ENCODE measurements at regions not wholly inside any gene's neighbourhood (a gene's known extent, or its start where the extent isn't known, plus 50 kb on each side); places are given as distances from the start of the nearest gene placed in this dataset.

DNA sequence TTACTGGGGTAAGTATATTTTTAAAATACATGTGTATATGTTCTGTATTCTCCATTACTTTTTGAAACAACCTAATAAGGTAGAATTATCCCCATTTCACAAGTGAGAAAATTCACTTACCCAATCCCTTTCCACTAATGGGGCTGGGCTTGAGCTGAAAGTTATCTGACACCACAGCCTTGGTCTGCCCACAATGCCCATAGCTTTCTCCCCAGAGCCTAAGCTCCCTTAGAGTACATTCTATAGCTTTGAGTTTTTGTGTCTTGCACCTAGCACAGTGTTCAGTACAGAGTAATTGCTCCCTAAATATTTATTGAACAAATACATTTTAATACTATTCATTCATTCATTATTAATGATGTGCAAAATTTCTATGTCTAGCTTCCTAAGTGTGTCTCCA lies 152.7 kb upstream of the RUNX1 start:
- TF ChIP-seq, protein P1, sequence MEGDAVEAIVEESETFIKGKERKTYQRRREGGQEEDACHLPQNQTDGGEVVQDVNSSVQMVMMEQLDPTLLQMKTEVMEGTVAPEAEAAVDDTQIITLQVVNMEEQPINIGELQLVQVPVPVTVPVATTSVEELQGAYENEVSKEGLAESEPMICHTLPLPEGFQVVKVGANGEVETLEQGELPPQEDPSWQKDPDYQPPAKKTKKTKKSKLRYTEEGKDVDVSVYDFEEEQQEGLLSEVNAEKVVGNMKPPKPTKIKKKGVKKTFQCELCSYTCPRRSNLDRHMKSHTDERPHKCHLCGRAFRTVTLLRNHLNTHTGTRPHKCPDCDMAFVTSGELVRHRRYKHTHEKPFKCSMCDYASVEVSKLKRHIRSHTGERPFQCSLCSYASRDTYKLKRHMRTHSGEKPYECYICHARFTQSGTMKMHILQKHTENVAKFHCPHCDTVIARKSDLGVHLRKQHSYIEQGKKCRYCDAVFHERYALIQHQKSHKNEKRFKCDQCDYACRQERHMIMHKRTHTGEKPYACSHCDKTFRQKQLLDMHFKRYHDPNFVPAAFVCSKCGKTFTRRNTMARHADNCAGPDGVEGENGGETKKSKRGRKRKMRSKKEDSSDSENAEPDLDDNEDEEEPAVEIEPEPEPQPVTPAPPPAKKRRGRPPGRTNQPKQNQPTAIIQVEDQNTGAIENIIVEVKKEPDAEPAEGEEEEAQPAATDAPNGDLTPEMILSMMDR (IDR thresholded peaks at IDR 0.05; ENCODE audit: control insufficient read depth, extremely low read depth, insufficient read depth) = no peak
- no peak for DNase-seq (ENCODE audit: low read depth)
- no peak overlapping the region for H3K4me3 ChIP-seq (ENCODE audit: low read depth, low read length)

DNA sequence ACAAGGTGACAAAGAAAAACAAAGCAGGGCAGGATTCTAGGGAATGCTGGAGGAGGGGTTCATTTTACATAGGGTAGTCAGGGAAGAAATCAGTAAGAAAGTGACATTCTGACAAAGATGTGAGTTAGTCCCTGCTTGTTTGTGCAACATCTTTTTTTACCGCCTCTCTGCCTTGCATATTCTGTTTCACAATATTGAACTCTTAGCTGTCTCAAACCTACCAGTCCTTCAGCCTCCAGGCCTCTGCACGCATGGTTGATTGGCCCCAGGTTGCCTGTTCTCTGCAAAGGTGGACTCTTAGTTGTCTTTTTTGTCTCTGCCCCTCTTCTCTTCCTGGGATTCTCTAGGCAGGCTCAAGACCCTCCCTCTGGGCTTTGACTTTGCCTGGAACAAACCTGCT lies 152.2 kb upstream of the RUNX1 start:
- TF ChIP-seq, protein P1 (IDR thresholded peaks at IDR 0.05; ENCODE audit: control insufficient read depth, extremely low read depth, insufficient read depth) = no peak
- no peak overlapping the region for H3K4me3 ChIP-seq (ENCODE audit: low read depth, low read length)
- no peak for DNase-seq (ENCODE audit: low read depth)

DNA sequence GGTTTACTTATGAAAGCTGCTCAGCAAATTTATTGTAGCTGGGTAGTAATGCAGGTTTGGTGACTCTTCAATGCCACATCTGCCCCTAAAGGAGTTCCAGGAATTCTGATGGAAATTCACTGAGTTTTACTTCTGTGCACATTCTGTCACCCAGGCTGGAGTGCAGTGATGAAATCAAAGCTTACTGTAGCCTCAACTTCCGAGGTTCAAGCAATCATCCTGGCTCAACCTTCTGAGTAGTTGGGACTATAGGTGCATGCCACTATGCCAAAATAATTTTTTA lies 150.6 kb upstream of the RUNX1 start:
- H3K4me3 ChIP-seq (ENCODE audit: low read depth, low read length) = no peak overlapping the region
- TF ChIP-seq, protein P1 (IDR thresholded peaks at IDR 0.05; ENCODE audit: control insufficient read depth, extremely low read depth, insufficient read depth) = no peak
- DNase-seq (ENCODE audit: low read depth) = no peak

DNA sequence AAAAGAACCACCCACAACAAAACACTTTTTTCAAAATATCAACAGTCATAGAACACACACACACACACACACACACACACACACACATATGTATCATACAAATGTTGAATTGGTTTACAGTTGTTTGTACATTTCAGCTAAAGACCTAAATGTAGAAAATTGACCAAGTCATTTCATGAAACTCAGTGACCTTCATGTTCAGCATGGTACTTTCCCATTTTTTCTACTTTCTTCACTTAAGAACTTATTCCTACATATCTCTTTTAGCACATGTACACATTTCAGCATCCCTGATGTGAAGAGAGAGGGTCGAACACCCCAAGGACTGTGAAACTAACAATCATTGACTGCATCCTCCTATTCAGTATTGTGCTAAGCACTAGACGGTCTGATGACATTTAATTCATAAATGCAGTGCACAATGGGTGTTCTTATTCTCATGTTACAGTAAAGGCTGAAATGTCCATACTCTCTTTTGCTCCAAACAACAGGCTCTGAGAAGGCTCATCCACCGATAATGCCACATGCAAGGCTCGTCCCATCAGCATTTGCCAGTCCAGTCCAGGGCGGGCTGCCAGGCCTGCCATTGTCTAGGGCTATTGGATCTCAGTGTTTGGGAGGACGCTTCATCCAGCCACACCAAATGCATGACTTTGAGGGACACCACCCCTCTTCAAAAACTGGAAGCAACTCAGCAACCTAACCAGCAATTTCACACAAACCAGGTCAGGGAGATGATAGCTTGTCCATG lies 150.1 kb upstream of the RUNX1 start:
- TF ChIP-seq, protein P1 (IDR thresholded peaks at IDR 0.05; ENCODE audit: control insufficient read depth, extremely low read depth, insufficient read depth) = no peak
- no peak for DNase-seq (ENCODE audit: low read depth)
- H3K4me3 ChIP-seq (ENCODE audit: low read depth, low read length) = no peak overlapping the region

DNA sequence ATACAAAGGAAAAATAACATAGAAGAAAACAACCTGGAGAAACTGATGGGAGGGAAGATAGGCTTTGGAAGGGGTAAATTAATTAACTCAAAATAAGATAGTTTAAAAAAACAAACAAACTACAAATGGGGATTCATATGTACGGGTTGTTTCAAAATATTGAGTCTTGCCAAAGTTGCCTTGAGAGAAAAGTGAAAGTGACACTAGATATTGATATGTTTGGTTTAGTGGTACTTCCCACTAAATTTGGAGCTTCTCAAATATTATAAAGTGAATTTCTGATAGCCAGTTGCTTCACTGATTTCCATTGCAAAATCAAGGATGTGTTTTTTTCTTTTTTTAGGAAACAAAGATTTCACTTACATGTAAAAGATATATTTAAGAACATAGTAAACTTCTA lies 149.5 kb upstream of the RUNX1 start:
- TF ChIP-seq, protein P1 (IDR thresholded peaks at IDR 0.05; ENCODE audit: control insufficient read depth, extremely low read depth, insufficient read depth) = no peak
- H3K4me3 ChIP-seq (ENCODE audit: low read depth, low read length) = no peak overlapping the region

DNA sequence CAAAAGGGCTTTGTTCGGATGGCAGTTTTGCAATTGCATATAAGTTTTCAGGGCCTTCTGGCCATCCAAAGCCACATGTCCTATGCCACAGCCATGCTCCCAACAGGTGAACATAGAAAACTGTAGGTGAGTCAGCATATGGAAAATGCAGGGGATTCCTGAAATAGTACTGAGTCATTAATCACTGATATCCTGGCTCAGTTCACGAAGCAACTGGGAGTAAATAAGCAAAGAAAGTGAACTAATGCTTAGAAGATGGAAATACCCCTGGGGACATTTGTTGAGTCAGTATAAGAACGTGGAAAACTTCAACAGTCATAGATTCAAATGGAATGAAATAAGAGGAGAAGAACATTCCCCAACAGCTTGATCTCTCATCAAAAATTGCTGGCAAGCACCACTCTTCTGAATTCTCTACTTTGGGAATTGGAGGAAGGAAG lies 148.9 kb upstream of the RUNX1 start:
- DNase-seq (ENCODE audit: low read depth) = no peak
- H3K4me3 ChIP-seq (ENCODE audit: low read depth, low read length) = no peak overlapping the region
- TF ChIP-seq, protein P1 (IDR thresholded peaks at IDR 0.05; ENCODE audit: control insufficient read depth, extremely low read depth, insufficient read depth) = no peak

More for the DNA sequence above, 149.5 kb upstream of the RUNX1 start:
- no peak for DNase-seq (ENCODE audit: low read depth)

DNA sequence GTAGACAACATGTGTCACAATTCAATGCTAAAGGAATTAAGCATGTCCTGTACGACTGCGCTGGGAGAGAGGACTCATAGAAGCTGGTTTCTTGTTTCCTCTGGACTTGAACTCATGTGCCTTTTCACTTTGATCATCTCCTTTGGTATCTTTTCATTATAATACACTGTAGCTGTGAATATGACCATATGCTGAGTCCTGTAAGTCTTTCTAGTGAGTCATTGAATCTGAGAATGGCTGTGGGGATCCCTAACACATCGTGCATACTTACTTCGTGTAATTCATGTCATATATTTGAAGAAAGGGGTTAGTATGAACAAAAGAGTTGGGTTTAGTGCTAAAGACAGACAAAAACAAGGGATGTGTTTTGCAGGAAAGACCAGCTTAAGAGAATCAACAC lies 148.1 kb upstream of the RUNX1 start:
- TF ChIP-seq, protein P1 (IDR thresholded peaks at IDR 0.05; ENCODE audit: control insufficient read depth, extremely low read depth, insufficient read depth) = no peak
- DNase-seq (ENCODE audit: low read depth) = no peak
- no peak overlapping the region for H3K4me3 ChIP-seq (ENCODE audit: low read depth, low read length)
